ENCODE measurements at regions not wholly inside any gene's neighbourhood (a gene's known extent, or its start where the extent isn't known, plus 50 kb on each side); places are given as distances from the start of the nearest gene placed in this dataset.

DNA sequence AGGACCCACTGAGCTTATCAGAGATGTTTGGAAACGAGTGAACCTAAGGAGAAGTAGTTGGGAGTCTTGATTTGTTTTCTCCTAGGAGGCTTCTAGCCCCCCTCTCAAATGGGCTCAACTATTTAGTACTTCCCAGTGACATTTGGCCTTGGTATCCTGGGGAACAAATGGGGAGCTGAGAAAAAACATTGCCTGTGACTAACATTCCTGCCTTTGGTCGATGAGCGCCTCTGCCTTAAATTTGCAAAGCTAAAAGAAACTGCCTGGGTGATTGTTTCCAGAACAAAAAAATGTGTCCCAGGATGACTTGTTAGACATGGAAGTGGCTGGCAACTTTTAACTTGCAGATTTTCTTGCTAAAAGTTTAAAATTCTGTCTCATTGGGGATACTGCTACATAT is 58.8 kb upstream of the IGFBP7 start:
- Histone ChIP-seq H3K27me3 (ENCODE audit: control insufficient read depth, low read length) (peaks cover 8% of the 10 kb centered on the region; the same call in 1 of the 2 replicates), H3K36me3 (ENCODE audit: control insufficient read depth, low read length) (no peaks in the 10 kb centered on the region), H4K20me1 (ENCODE audit: control insufficient read depth, insufficient read depth, low read depth, low read length) (no peaks in the 10 kb centered on the region), H3K9me2 (replicated peaks; ENCODE audit: control insufficient read depth, low read length) (no peaks in the 10 kb centered on the region), H3F3A (ENCODE audit: control insufficient read depth, insufficient read depth) (no peaks in the 10 kb centered on the region), H3K79me2 (ENCODE audit: control insufficient read depth, low read length) (no peaks in the 10 kb centered on the region), H3K4me2 (ENCODE audit: low read length) (no peak overlapping the region), H3K9me3 (ENCODE audit: control insufficient read depth, insufficient read depth, low read length) (no peaks in the 10 kb centered on the region), H3K4me1 (ENCODE audit: control insufficient read depth, low read length) (peaks cover 3% of the 10 kb centered on the region; the same call in 1 of the 2 replicates), H3K4me3 (ENCODE audit: low read length) (no peak overlapping the region), H3K27ac (ENCODE audit: low read depth, low read length) (no peak overlapping the region)
- TF ChIP-seq, protein P1, sequence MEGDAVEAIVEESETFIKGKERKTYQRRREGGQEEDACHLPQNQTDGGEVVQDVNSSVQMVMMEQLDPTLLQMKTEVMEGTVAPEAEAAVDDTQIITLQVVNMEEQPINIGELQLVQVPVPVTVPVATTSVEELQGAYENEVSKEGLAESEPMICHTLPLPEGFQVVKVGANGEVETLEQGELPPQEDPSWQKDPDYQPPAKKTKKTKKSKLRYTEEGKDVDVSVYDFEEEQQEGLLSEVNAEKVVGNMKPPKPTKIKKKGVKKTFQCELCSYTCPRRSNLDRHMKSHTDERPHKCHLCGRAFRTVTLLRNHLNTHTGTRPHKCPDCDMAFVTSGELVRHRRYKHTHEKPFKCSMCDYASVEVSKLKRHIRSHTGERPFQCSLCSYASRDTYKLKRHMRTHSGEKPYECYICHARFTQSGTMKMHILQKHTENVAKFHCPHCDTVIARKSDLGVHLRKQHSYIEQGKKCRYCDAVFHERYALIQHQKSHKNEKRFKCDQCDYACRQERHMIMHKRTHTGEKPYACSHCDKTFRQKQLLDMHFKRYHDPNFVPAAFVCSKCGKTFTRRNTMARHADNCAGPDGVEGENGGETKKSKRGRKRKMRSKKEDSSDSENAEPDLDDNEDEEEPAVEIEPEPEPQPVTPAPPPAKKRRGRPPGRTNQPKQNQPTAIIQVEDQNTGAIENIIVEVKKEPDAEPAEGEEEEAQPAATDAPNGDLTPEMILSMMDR (IDR thresholded peaks at IDR 0.05; ENCODE audit: low read depth, low read length, poor library complexity, severe bottlenecking), result no peak
- no peak for TF ChIP-seq EZH2phosphoT487 (IDR thresholded peaks at IDR 0.05; ENCODE audit: borderline replicate concordance, low read length)

DNA sequence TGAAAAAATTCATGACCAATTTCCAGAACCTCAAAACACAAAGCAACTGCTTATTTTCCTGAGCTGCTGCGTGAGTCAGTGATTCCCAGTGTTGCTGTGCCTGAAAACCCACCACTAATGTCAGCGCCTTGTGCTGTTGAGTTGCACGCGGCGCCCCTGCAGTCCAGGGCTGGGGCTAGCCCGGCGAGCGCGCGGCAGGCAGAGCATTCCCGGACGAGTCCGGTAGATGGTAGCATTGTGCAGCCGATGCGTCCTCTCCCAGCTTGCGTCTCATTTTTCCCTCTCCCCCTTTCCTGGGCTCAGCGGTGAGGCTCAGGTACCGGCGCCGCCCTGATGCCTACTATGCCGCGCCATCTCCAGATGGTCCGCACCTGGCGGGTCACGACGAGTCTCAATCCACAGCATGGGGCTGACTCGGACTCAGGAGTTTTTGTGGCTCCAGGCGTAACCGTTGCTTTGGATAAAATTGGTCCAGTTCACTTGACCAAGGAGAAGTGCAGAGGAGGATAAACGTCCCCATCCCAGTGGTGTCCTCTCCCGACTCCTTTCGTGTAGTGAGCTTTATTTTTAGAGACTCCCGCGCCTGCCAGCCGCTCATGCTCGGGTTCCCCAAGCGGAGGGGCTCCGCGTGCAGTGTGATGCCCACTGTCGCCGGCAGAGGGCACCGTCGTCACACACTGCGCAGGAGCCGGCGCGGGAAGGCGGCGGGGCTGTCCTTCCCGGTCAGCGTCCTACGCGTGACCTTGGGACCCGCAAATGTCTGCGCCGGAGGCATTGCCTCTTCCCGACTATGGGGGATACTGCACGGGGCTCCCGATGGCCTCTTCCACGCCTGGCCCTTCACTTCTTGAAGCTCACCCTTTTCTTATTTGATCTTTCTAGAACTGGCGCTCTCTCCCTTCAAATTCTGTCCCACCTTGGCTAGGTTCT is 53.6 kb upstream of the IGFBP7 start:
- Histone ChIP-seq H3K79me2 (ENCODE audit: control insufficient read depth, low read length) (no peaks in the 10 kb centered on the region), H3F3A (ENCODE audit: control insufficient read depth, insufficient read depth) (no peaks in the 10 kb centered on the region), H3K9me2 (replicated peaks; ENCODE audit: control insufficient read depth, low read length) (no peaks in the 10 kb centered on the region), H3K4me2 (ENCODE audit: low read length) (peak overlapping the region; percentile 100), H3K4me1 (ENCODE audit: control insufficient read depth, low read length) (peaks cover 10% of the 10 kb centered on the region; the same call in 1 of the 2 replicates), H3K27me3 (ENCODE audit: control insufficient read depth, low read length) (peaks cover 8% of the 10 kb centered on the region; the same call in 1 of the 2 replicates), H3K27ac (ENCODE audit: low read depth, low read length) (no peak overlapping the region), H3K36me3 (ENCODE audit: control insufficient read depth, low read length) (no peaks in the 10 kb centered on the region), H3K9me3 (ENCODE audit: control insufficient read depth, insufficient read depth, low read length) (0 out of 2 replicates have a peak, but pooled peaks cover 3% of the 10 kb centered on the region), H4K20me1 (ENCODE audit: control insufficient read depth, insufficient read depth, low read depth, low read length) (no peaks in the 10 kb centered on the region), H3K4me3 (ENCODE audit: low read length) (peak overlapping the region; percentile 91)
- TF ChIP-seq, protein P1 (IDR thresholded peaks at IDR 0.05; ENCODE audit: low read depth, low read length, poor library complexity, severe bottlenecking), result peak; percentile 84
- TF ChIP-seq EZH2phosphoT487 (IDR thresholded peaks at IDR 0.05; ENCODE audit: borderline replicate concordance, low read length), result no peak

DNA sequence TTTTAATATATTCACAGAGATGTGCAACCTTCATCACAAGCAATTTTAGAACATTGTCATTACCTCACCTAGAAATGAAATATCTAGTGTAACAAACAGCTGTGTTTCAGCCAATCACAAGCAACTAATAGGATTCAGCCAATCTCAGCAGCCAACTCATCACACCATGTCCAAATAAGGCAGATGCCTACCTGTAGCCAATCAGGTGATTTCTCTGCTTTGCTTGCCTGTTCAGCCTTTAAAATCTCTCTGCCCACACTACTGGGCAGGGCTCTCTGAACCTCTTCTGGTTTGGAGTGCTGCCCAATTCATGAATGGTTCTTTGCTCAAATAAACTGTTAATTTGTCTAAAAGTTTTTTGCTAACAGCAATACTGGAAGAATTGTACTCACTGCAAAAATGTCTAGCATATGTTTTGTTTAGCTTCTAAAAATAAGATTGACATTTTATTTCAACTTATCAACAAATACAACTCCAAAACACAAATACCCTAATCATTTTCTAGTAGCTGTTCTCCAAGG is 52.4 kb upstream of the IGFBP7 start:
- Histone ChIP-seq H3K36me3 (ENCODE audit: control insufficient read depth, low read length) (no peaks in the 10 kb centered on the region), H3K9me3 (ENCODE audit: control insufficient read depth, insufficient read depth, low read length) (0 out of 2 replicates have a peak, but pooled peaks cover 3% of the 10 kb centered on the region), H3K9me2 (replicated peaks; ENCODE audit: control insufficient read depth, low read length) (no peaks in the 10 kb centered on the region), H3F3A (ENCODE audit: control insufficient read depth, insufficient read depth) (no peaks in the 10 kb centered on the region), H4K20me1 (ENCODE audit: control insufficient read depth, insufficient read depth, low read depth, low read length) (no peaks in the 10 kb centered on the region), H3K4me2 (ENCODE audit: low read length) (no peak overlapping the region), H3K27me3 (ENCODE audit: control insufficient read depth, low read length) (peaks cover 8% of the 10 kb centered on the region; the same call in 1 of the 2 replicates), H3K79me2 (ENCODE audit: control insufficient read depth, low read length) (no peaks in the 10 kb centered on the region), H3K4me1 (ENCODE audit: control insufficient read depth, low read length) (peaks cover 10% of the 10 kb centered on the region; the same call in 1 of the 2 replicates), H3K4me3 (ENCODE audit: low read length) (no peak overlapping the region), H3K27ac (ENCODE audit: low read depth, low read length) (no peak overlapping the region)
- TF ChIP-seq, protein P1 (IDR thresholded peaks at IDR 0.05; ENCODE audit: low read depth, low read length, poor library complexity, severe bottlenecking), result no peak
- TF ChIP-seq EZH2phosphoT487 (IDR thresholded peaks at IDR 0.05; ENCODE audit: borderline replicate concordance, low read length), result no peak

Data from DOHH2 (cell line).